ENCODE measurements at regions not wholly inside any gene's neighbourhood (a gene's known extent, or its start where the extent isn't known, plus 50 kb on each side); places are given as distances from the start of the nearest gene placed in this dataset.

- TF ChIP-seq CTCF (IDR thresholded peaks at IDR 0.05) (no peak), POLR2A (IDR thresholded peaks at IDR 0.05) (no peak)
These were observed 110.5 kb downstream of the SNRPN start for GRCh38 chr15:25065286-25065685.
